ENCODE measurements at regions not wholly inside any gene's neighbourhood (a gene's known extent, or its start where the extent isn't known, plus 50 kb on each side); places are given as distances from the start of the nearest gene placed in this dataset.

DNA sequence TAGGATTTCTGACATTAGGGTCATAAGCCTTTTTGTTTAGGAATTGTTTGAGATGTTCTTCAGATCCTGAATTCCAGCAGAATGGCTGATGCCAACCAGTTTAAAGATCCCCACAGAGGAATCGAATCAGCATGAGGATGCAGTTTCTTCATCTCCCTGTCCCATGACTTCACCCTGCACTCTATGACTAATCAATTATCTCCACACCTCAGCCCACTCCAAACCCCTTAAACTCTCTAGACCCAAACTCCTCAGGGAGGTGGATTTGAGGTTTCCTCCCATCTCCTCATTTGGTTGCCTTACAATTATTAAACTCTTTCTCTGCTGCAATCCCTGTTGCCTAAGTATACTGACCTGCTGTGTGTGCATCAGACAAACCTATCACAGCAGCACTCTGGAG lies 86.5 kb upstream of the CRY1 start:
- Histone ChIP-seq H3K27ac (ENCODE audit: low read depth, low read length, poor library complexity, severe bottlenecking) (no peak overlapping the region), H3K9me3 (ENCODE audit: low read depth, low read length, poor library complexity, severe bottlenecking) (no peaks in the 10 kb centered on the region), H3K4me3 (ENCODE audit: low read depth, low read length, poor library complexity, severe bottlenecking) (no peak overlapping the region), H3K27me3 (replicated peaks; ENCODE audit: insufficient read depth, low read depth, low read length, poor library complexity) (no peaks in the 10 kb centered on the region), H3K36me3 (ENCODE audit: insufficient read depth, low read length, poor library complexity, severe bottlenecking) (no peaks in the 10 kb centered on the region), H3K4me1 (ENCODE audit: insufficient read depth, low read length, poor library complexity, severe bottlenecking) (no peaks in the 10 kb centered on the region)
- CTCF ChIA-PET, result no interaction called here
- DNase-seq (ENCODE audit: low spot score), result no peak
- intact Hi-C loops (cut with micrococcal nuclease; ENCODE audit: unreplicated experiment), result no loop called here
- BruUV-seq (replicated peaks), result no TSS peak
- TF ChIP-seq, protein P1, sequence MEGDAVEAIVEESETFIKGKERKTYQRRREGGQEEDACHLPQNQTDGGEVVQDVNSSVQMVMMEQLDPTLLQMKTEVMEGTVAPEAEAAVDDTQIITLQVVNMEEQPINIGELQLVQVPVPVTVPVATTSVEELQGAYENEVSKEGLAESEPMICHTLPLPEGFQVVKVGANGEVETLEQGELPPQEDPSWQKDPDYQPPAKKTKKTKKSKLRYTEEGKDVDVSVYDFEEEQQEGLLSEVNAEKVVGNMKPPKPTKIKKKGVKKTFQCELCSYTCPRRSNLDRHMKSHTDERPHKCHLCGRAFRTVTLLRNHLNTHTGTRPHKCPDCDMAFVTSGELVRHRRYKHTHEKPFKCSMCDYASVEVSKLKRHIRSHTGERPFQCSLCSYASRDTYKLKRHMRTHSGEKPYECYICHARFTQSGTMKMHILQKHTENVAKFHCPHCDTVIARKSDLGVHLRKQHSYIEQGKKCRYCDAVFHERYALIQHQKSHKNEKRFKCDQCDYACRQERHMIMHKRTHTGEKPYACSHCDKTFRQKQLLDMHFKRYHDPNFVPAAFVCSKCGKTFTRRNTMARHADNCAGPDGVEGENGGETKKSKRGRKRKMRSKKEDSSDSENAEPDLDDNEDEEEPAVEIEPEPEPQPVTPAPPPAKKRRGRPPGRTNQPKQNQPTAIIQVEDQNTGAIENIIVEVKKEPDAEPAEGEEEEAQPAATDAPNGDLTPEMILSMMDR (conservative IDR thresholded peaks at IDR 0.05; ENCODE audit: low read depth, low read length), result no peak
- no peak for TF ChIP-seq EZH2 (IDR thresholded peaks at IDR 0.05; ENCODE audit: borderline replicate concordance, low read depth, low read length, poor library complexity, severe bottlenecking)
- POLR2A ChIA-PET (ENCODE audit: low non-redundant PET), result no interaction called here

DNA sequence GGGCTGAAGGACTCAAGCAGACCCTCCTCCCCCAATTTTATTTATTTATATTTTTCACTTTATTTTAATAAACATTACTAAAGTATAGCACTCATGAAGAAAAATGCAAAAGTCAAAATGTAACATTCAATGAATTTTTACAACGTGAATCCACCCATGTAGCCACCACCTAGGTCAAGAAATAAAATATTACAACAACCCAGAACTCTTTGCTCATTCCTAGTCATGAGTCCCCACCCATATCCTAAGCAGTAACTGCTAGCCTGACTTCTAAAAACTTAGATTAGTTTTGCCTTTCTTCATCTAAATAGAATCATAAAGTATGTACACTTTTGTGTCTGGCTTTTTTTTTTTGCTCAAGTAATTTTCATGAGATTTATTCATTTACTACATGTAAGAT lies 86.9 kb upstream of the CRY1 start:
- POLR2A ChIA-PET (ENCODE audit: low non-redundant PET), result no interaction called here
- no peaks in the 10 kb centered on the region for H3K27me3 ChIP-seq (replicated peaks; ENCODE audit: insufficient read depth, low read depth, low read length, poor library complexity)
- no peaks in the 10 kb centered on the region for H3K36me3 ChIP-seq (ENCODE audit: insufficient read depth, low read length, poor library complexity, severe bottlenecking)
- CTCF ChIA-PET, result no interaction called here
- H3K4me3 ChIP-seq (ENCODE audit: low read depth, low read length, poor library complexity, severe bottlenecking), result no peak overlapping the region
- no TSS peak for BruUV-seq (replicated peaks)
- intact Hi-C loops (cut with micrococcal nuclease; ENCODE audit: unreplicated experiment), result no loop called here
- no peak for DNase-seq (ENCODE audit: low spot score)
- H3K27ac ChIP-seq (ENCODE audit: low read depth, low read length, poor library complexity, severe bottlenecking), result no peak overlapping the region
- no peak for TF ChIP-seq EZH2 (IDR thresholded peaks at IDR 0.05; ENCODE audit: borderline replicate concordance, low read depth, low read length, poor library complexity, severe bottlenecking)
- TF ChIP-seq, protein P1 (conservative IDR thresholded peaks at IDR 0.05; ENCODE audit: low read depth, low read length), result no peak
- H3K4me1 ChIP-seq (ENCODE audit: insufficient read depth, low read length, poor library complexity, severe bottlenecking), result no peaks in the 10 kb centered on the region
- no peaks in the 10 kb centered on the region for H3K9me3 ChIP-seq (ENCODE audit: low read depth, low read length, poor library complexity, severe bottlenecking)

DNA sequence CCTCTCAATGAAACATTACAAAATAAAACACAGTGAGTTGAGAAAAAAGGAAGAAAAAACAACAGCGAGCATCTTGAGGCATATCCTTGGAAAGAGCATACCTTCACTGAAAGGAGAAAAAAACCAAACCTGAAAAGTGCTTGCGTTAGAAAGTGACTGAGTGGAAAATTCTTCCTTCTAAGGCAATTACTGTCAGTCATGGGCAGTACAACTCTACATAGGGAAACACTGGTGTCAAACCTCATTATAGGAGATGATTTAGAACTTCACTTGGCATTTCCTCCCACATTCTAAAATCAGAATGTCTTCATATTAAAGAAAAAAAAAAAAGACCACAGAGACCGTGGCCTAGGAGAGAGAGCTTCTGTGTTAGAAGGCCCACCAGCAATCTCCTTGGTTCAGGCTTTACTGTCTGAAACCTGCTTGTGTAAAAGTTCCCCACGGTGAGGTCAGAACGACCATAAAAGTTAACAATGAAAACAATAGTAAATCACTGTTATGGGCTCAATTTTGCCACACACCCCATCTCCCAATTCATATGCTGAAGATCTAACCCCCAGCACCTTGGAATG lies 91.1 kb upstream of the CRY1 start:
- POLR2A ChIA-PET (ENCODE audit: low non-redundant PET), result interaction anchor here (0.6 kb wide), 1 partner anchor 678 kb away, joined by 4 read pairs; no protein-coding TSS in a partner anchor
- Histone ChIP-seq H3K36me3 (ENCODE audit: insufficient read depth, low read length, poor library complexity, severe bottlenecking) (no peaks in the 10 kb centered on the region), H3K9me3 (ENCODE audit: low read depth, low read length, poor library complexity, severe bottlenecking) (no peaks in the 10 kb centered on the region), H3K4me3 (ENCODE audit: low read depth, low read length, poor library complexity, severe bottlenecking) (no peak overlapping the region), H3K4me1 (ENCODE audit: insufficient read depth, low read length, poor library complexity, severe bottlenecking) (no peaks in the 10 kb centered on the region), H3K27me3 (replicated peaks; ENCODE audit: insufficient read depth, low read depth, low read length, poor library complexity) (no peaks in the 10 kb centered on the region), H3K27ac (ENCODE audit: low read depth, low read length, poor library complexity, severe bottlenecking) (no peak overlapping the region)
- intact Hi-C loops (cut with micrococcal nuclease; ENCODE audit: unreplicated experiment), result no loop called here
- CTCF ChIA-PET, result no interaction called here
- no peak for TF ChIP-seq EZH2 (IDR thresholded peaks at IDR 0.05; ENCODE audit: borderline replicate concordance, low read depth, low read length, poor library complexity, severe bottlenecking)
- no TSS peak for BruUV-seq (replicated peaks)
- no peak for DNase-seq (ENCODE audit: low spot score)

DNA sequence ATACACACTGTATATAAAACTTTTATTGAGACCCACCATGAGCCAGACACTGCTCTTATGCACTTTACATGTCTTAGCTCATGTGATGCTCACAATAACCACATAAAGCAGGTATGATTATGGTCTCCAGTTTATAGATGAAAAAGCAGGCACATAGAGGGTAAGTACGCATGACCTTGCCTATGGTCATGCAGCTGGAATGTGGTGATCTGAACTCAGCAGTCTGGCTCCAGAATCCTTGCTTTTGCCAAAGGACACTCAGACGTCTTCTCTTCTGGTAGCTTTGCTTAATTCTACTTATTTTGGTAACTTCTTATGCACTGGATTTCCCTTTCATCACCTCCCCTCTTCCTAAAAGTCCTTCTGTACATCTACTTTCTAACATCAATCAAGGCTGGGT lies 103.3 kb upstream of the CRY1 start:
- H3K9me3 ChIP-seq (ENCODE audit: low read depth, low read length, poor library complexity, severe bottlenecking), result no peaks in the 10 kb centered on the region
- no peaks in the 10 kb centered on the region for H3K4me1 ChIP-seq (ENCODE audit: insufficient read depth, low read length, poor library complexity, severe bottlenecking)
- intact Hi-C loops (cut with micrococcal nuclease; ENCODE audit: unreplicated experiment), result no loop called here
- no peak for DNase-seq (ENCODE audit: low spot score)
- TF ChIP-seq, protein P1 (conservative IDR thresholded peaks at IDR 0.05; ENCODE audit: low read depth, low read length), result no peak
- TF ChIP-seq EZH2 (IDR thresholded peaks at IDR 0.05; ENCODE audit: borderline replicate concordance, low read depth, low read length, poor library complexity, severe bottlenecking), result no peak
- H3K4me3 ChIP-seq (ENCODE audit: low read depth, low read length, poor library complexity, severe bottlenecking), result no peak overlapping the region
- H3K36me3 ChIP-seq (ENCODE audit: insufficient read depth, low read length, poor library complexity, severe bottlenecking), result no peaks in the 10 kb centered on the region
- ChIA-PET CTCF (no interaction called here), POLR2A (ENCODE audit: low non-redundant PET) (no interaction called here)
- no TSS peak for BruUV-seq (replicated peaks)
- H3K27me3 ChIP-seq (replicated peaks; ENCODE audit: insufficient read depth, low read depth, low read length, poor library complexity), result no peaks in the 10 kb centered on the region
- no peak overlapping the region for H3K27ac ChIP-seq (ENCODE audit: low read depth, low read length, poor library complexity, severe bottlenecking)
